Left renal pelvis (tissue), 4 donors: ENCODE measurements at regions not wholly inside any gene's neighbourhood (a gene's known extent, or its start where the extent isn't known, plus 50 kb on each side); places are given as distances from the start of the nearest gene placed in this dataset.
"Not testable (repeated sequence)": the region's sequence is repeated elsewhere in the genome, so short reads cannot be mapped to it uniquely, and the experiment has no call there.

Experiments used
- DNase-seq, 4 donors: peaks; one replicate each; pipeline ENCODE4 v3.0.0-alpha.2; 2013; ENCODE audit warnings: low read depth in 4 of 4, low spot score in 3 of 4

DNA sequence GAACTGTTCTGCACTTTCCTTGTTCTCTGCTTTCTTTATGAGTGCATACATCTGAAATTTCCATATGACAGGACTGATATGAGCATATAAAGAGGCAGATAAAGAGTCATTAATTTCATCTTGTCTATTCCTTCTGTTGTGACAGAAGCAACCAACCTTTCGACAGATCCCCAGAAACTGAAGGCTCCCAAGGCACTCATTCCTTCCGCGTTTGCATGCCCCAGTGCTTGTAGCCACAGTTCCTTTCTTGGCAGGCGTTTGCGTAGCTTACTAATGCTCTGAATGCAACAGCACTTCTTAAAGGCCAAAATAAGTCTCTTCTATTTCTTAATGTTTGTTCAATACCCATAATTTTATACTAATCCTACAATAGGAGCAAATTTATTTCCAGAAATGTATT lies 94.0 kb upstream of the TBL1X start:
- no peak for DNase-seq

DNA sequence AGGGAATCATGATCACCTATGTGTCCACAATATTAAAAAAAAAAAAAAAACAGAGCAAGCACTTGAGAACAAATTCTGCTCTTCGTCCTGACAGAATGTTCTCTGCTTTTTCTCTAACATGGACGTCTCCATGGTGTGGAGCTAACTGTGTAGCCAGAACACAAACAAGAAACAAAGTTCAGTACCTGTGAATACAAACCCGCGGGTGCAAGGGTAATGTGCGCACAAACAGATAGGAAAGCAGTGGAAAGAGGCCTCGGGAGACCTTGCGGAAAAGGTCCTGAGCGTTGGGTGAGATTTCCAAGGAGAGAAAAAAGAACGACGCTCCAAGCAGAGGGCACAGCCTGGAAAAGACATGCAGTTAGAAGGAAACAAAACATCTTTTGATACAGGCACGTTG lies 92.0 kb upstream of the TBL1X start:
- no peak for DNase-seq

DNA sequence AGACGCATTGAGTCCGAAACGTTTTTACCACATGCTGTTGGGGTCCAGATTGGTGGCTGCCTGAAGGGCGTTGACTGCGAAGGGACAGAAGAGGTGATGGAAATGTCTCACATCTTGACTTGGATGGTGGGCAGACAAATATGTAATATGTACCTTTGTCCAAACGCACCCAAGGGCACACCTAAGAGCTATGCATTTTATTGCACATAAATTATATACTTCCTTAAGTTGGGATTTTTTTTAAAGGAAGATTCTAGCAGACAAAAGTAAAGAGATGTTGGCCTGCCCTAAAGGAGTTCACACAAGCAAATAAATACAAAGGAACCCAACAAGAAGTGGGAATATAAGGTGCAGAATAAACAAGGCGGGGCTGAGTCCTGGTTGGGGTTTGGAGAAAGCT lies 91.1 kb upstream of the TBL1X start:
- no peak for DNase-seq

DNA sequence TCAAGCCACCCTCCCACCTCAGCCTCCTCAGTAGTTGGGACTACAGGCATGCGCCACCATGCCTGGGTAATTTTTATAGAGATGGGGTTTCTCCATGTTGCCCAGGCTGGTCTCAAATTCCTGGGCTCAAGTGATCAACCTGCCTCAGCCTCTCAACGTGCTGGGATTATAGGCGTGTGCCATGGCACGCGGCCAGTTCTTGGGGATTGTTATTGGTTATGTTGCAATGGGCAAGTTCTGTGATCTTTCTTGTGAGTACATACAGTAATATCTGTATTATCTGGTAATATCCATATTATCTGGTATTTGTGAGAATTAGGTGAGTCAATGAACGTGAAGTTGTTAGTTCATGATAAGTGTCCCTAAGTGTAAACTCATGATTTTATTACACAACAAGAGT lies 90.3 kb upstream of the TBL1X start:
- no peak for DNase-seq

DNA sequence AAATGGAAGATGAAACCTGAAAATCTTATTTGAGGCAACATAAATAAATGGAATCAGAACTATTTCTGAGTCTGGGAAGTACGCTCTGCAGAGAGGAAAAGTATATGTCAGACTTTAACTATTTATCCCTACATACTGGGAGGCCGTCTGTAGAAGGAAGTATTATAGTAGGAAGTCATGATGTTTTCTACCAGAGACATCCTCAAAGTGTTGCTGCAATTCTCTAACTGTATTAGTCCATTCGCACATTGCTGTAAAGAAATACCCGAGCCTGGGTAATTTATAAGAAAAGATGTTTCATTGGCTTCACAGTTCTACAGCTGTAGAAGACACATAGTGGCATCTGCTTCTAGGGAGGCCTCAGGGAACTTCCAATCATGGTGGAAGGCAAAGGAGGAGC lies 88.7 kb upstream of the TBL1X start:
- DNase-seq = no peak

DNA sequence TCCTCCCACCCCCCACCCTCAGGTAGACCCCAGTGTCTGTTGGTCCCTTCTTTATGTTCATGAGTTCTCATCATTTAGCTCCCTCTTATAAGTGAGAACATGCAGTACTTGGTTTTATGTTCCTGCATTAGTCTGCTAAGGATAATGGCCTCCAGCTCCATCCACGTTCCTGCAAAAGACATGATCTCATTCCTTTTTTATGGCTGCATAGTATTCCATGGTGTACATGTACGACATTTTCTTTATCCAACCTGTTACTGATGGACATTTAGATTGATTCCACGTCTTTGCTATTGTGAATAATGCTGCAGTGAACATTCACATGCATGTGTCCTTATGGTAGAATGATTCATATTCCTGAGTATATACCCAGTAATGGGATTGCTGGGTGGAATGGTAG lies 87.6 kb upstream of the TBL1X start:
- not testable (repeated sequence) for DNase-seq

DNA sequence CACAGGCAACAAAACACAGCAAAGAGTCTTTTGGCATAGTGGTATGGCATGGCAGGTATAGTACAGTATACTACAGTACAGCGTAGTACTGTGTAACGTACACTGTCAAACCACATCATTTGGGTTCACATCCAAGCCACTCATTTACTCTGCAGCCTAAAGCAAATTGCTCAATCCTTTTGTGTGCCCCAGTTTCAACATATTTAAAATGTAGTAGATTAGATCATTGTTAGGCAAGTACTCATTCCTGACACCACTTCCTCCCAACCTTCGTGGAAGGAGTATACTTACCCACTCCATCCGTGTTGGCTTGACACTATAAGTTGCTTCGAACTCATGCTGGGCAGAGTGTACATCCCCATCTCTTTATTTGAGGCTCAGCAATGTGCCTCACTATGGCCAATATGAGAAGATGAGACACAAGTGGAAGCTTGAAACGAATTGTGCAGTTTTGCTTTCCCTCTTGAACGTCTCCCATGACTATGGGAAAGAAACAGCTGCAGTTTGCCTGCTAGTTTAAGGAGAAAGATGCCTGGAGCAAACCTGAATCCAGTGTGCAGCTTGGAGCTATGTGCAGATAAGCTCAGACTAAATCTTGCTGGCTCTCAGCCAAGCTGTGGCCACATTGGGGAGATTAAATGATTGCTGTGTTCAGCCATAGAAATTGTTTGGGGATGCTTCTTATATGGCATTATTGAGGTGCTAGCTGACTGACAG lies 85.7 kb upstream of the TBL1X start:
- DNase-seq = no peak

DNA sequence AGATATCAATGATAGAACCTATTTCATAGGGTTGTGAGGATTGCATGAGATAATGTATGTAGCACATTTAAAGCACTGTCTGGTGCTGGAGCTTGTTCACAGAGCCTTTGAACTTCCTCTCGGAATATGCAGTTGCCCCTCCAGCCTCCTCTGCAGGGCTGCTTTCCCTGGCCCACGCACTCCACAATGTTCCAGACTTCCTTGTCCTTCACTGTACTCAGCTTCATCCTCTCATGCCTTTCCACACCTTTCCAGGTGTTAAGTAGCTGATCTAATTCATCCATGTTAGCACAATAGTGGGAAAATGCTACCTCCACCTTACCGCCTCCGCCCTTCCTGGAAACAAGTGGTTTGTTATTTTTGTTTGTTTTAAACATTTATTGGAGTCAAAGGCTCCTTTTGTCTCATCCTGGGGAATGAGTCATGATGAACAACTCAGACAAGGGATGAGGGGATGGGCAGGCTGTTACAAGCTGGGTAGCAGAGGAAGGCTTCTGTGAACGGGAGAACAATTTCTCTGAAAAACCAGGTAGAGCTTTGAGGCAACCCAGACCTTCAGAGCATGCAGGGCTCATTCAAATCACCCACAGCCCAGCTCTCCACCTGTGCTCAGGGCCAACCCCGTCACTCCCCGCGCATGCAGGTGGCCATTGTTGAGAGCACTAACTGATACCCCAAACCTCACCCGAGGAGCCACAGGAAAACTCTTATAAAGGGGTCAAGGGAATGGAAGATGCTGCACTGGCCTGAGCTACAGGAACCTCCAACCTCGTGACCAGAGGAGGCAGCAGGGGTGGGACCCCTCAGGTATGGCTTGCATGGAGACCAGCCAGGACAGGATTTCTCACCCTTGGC lies 84.9 kb upstream of the TBL1X start:
- DNase-seq = no peak

DNA sequence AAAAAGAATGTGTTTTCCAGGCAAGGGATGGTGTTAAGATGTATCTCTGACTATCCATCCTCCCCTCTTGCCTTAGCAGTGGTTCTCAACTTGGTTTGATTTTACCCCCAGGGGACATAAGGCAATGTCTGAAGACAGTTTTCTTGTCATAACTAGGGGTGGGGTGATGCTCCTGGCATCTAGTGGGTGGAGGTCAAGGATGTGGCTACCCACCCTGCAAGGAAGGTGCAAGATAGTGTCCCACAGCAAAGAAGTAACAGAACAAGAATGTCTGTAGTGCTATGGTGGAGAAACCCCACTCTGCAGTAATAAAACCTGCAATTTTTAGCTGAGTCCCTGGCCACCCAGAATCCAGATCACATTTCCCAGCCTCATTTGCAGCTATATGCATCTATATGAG lies 81.2 kb upstream of the TBL1X start:
- no peak for DNase-seq

DNA sequence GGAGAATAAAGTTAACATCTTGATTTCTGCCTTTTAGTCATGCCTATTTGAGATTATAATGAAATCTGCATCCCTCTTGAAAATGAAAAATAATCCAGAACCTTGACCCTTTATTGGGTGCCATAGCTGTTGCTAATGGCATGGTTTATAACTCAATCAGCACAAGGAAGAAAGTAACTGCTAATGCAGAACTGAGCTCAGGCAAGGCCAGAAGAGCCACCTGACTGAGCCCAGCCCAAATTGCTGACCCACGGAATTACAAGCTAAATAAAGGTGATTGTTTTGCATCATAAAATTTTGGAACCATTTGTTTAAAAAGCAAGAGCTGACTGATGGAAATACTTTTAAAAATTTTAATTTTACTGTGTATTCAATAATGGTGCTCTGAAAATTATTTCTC lies 76.4 kb upstream of the TBL1X start:
- no peak for DNase-seq

DNA sequence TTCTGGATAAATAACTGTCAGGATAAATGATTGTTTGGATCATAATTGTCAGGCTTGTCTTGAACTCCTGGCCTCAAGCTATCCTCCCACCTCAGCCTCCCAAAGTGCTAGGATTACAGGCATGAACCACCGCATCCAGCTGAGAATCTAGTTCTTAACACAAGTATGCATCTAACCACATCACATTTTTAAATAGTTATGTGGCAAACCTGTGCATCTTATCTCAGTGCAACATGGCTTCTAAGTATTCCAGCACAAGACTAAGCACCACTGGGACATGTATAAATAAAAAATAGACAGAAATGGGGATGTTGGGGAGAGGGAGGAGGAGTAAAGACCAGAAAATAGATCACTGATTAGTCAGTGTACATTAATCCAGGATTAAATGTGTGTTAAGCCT lies 74.7 kb upstream of the TBL1X start:
- DNase-seq = no peak

DNA sequence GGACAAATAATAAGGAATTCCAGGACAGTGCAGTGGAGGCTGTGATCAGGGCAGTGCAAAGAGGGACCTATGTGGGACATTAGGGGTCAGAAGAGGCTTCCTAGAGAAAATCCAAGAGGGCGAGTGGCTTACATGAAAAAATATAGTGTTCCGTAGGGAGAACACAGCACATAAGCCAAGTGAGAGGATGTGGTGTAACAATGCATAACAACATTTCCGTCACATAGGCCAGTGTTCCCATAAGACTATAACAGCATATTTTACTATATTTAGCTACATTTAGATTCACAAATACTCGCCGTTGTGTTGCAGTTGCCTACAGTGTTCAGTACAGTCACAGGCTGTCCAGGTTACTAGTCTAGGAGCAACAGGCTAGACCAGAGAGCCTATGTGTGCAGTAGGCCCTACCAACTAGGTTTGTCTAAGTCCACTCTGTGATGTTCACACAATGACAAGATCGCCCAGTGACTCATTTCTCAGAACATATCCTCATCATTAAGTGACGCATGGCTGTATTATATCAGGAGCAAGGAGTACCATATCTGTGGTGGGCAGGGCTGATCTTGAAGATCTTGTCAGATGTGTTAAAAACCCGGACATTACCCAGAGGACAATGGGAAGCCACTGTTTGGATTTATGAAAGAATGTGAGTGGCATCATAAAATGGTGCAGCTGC lies 74.0 kb upstream of the TBL1X start:
- no peak for DNase-seq

DNA sequence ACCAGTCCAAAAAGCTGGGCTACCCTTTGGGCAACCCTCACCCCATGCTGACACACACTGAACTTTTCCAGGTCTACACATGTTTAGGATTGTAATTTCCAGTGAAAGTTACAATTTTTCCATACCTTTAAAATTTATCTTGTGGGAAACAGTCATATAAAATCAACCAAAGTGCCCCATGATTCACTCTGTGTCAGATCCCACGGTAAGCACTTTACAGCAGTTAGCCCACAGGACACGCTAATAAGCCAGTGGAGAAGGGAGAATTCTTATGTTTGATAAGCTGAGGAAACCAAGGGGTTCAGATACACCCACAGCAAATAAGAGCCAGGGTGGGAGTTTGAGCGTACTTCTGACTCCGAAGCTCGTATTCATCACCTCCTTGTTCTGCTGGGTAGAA lies 72.4 kb upstream of the TBL1X start:
- no peak for DNase-seq

DNA sequence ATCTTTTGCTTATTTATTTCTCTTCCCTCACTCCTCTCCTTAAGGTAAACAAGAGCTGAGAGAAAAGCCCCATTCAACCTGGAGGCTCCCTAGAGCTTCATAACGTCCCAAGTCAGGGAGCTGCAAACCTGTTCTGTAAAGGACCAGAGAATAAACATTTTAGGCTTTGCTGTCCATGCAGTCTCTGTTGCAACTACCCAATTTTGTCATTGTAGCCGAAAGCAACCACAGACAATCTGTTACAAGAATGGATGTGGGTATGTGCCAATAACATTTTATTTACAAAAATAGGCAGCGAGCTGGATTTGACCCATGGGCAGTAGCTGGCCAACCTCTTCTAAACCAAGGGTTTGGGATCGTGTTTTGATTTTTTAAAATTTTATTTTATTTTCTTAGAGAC lies 71.3 kb upstream of the TBL1X start:
- DNase-seq = no peak

DNA sequence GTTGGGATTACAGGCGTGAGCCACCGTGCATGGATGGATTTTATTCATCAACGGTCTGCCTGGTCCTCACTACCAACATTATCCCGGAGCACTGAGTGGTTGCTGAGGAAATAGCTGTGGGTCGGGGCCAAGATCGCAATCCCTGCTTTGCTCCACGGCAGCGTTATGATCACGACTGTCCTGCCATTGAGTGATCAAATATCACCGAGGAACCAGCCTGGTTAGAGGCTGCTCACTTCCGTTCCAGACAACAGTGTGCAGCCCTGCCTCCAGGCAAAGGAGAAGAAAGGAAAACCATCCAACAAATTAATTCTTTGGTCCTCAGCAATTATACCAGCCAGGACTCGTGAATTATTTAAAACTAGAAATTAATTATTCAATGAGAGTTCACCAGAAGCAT lies 70.6 kb upstream of the TBL1X start:
- no peak for DNase-seq

DNA sequence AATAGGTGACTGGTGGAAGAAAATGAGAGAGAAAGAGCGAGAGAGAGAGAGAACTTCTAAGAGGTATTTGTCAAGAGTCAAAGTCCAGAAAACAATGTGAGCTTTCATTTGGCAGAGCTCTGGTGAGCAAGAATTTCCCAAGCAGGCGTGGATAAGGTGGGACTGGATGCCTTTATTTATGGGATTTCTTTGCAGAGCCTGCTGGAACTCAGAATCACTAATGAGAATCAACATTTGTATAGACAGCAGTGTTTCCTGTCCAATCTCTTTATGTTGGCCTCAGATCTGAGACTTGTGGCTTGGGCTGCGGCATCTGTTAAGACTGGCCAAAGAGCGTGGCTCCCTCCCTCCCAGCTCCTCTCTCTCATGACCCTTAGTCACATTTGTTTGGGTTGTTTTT lies 67.9 kb upstream of the TBL1X start:
- no peak for DNase-seq

DNA sequence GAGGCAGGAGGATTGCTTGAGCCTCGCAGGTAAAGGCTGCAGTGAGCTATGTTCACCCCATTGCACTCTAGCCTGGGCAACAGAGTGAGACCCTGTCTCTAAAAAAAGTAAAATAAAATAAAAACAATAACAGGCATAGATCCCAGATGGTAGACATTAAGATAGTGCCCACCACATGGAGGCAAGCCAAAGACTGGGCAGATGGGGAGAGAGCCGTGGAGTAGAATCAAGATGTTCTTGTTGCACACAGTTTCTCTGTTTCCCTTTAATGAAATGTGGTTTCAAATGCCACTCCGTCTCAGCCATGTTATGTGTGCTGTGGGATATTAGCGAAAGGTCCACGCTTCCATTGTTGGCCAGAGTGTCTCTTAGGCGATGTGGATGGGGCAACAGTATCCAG lies 63.8 kb upstream of the TBL1X start:
- DNase-seq = no peak

DNA sequence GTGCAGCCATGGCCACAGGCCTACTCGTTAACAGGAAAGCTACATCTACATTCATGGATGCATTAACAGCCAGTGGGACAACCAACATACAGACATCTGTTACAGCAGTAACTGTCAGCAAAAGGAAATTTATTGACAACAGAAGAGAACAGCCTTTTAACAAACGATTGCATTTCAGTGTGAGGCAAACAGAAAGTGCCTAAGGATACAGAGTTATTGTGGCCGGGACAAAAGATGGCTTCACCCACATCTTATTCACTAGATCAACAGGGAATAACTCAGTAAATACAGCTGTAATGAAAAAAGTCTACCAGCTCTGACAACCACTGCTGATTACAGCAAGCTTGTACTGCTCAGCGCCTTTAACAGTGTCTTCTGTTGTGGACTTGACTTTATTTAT lies 61.5 kb upstream of the TBL1X start:
- DNase-seq = no peak

DNA sequence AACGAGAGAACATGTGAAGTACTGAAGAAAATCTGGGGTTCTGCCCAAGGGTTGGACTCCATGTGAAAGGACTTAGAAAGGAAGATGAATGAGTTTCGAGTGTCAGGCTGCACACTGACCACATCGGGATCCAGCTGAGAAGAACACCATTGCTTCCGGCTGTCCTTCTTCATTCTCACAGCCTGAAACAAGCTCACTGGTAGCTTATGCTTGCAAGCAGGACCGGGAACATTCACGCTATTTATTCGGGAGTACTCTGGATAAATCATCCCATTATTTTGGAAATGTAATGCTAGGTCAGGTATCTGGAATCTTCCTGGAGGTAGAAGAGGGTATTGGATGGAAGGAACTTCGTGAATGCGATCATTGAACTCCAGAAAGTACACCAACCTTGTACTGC lies 59.2 kb upstream of the TBL1X start:
- DNase-seq = not testable (repeated sequence)

DNA sequence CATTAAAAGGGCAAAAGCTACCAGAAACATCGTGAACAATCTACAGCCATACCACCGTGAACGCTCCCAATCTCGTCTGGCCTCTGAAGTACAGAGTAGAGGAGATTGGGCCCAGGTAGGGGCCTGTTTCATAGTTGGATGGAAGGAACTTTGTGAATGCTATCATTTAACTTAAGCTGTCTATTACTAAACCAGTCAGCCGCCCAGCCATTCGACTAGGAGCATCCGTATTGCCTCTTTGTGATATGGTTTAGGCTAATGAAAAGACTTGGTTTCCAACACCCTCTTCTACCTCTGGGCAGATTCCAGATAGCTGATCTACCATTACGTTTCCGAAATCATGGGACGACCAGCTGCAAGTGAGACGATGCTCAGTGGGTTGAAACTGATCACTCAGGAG lies 54.0 kb upstream of the TBL1X start:
- DNase-seq = not testable (repeated sequence)

DNA sequence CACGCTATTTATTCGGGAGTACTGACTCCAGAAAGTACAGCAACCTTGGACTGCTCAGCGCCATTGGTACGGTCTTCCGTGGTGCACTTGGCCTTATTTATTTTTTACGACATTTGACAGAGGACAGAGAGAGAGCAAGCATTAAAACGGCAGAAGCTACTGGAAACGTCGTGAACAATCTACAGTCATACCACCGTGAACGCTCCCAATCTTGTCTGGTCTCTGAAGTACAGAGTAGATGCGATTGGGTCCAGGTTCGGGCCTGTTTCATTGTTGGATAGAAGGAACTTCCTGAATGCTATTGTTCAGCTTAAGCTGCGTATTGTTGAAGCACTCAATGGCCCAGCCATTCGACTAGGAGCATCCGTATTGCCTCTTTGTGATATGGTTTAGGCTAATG lies 53.2 kb upstream of the TBL1X start:
- not testable (repeated sequence) for DNase-seq

DNA sequence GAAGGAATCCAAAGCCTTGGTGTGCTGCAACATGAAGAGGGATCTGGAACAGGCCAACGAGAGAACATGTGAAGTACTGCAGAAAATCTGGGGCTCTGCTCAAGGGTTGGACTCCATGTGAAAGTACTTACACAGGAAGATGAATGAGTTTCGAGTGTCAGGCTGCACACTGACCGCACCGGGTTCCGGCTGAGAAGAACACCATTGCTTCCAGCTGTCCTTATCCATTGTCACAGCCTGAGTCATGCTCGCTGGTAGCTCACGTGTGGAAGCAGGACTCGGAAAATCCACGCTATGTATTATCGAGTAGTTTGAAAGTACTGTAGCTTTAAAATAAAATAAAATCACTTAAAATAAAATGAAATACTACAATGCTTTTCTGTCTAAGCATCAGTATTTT lies 50.4 kb upstream of the TBL1X start:
- no peak for DNase-seq
